Esophagus (tissue), 2 donors: ENCODE measurements at regions not wholly inside any gene's neighbourhood (a gene's known extent, or its start where the extent isn't known, plus 50 kb on each side); places are given as distances from the start of the nearest gene placed in this dataset.
A peak's percentile ranks its signal among the peaks of the same experiment; 100 is the strongest.

Source experiments
- H3K27ac ChIP-seq, 2 donors: one replicate each; pipeline ENCODE4 v1.5.1; 2013; ENCODE audit warnings: low read depth in 2 of 2, mild to moderate bottlenecking in 2 of 2, inconsistent platforms in 1 of 2, low read length in 1 of 2, moderate library complexity in 1 of 2
- H3K27me3 ChIP-seq, 2 donors: one replicate each; pipeline ENCODE4 v1.6.1; 2013; ENCODE audit warnings: low read length in 2 of 2, control low read depth in 1 of 2, mild to moderate bottlenecking in 1 of 2; ENCODE audit not compliant: insufficient read depth in 2 of 2, control insufficient read depth in 1 of 2
- H3K36me3 ChIP-seq, 2 donors: one replicate each; pipeline ENCODE4 v1.6.1; 2013; ENCODE audit warnings: low read length in 1 of 2; ENCODE audit not compliant: control insufficient read depth in 2 of 2, insufficient read depth in 2 of 2
- H3K4me1 ChIP-seq, 2 donors: one replicate each; pipeline ENCODE4 v1.6.1; 2013; ENCODE audit warnings: low read length in 1 of 2; ENCODE audit not compliant: control insufficient read depth in 2 of 2, insufficient read depth in 2 of 2
- H3K4me3 ChIP-seq, 2 donors: one replicate each; pipeline ENCODE4 v1.5.1; 2013; ENCODE audit warnings: low read length in 2 of 2, mild to moderate bottlenecking in 2 of 2, low read depth in 1 of 2, moderate library complexity in 1 of 2
- H3K9me3 ChIP-seq, 2 donors: one replicate each; pipeline ENCODE4 v1.6.1; 2013; ENCODE audit warnings: mild to moderate bottlenecking in 2 of 2, low read depth in 1 of 2, low read length in 1 of 2, moderate library complexity in 1 of 2; ENCODE audit not compliant: control insufficient read depth in 2 of 2, insufficient read depth in 1 of 2
- WGBS, 2 donors: extraction: QIAGEN DNeasy Blood & Tissue Kit; methylation state at CpG; one replicate each; pipeline ENCODE4 v1.1.7; 2013; 5-methylcytosine and 5-hydroxymethylcytosine counted together
- donor health status: healthy with polysubstance abuse.
- donor health status: Bipolar disorder and iron deficiency.

DNA sequence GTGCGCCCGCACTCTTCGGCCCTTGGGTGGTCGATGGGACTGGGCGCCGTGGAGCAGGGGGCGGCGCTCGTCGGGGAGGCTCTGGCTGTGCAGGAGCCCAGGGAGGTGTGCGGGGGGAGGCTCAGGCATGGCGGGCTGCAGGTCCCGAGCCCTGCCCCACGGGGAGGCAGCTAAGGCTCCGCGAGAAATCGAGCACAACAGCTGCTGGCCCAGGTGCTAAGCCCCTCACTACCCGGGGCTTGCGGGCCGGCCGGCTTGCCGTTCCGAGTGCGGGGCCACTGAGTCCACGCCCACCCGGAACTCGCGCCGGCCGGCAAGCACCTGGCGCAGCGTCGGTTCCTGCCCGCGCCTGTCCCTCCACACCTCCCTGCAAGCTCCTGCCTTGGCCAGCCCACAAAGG, 462.3 kb upstream of the JARID2 start:
- Histone ChIP-seq H3K4me1 (no peaks in the 10 kb centered on the region), H3K9me3 (no peaks in the 10 kb centered on the region), H3K27me3 (no peaks in the 10 kb centered on the region), H3K36me3 (no peaks in the 10 kb centered on the region), H3K4me3 (no peak overlapping the region), H3K27ac (no peak overlapping the region)
- WGBS, 2 donors: 97 to 98% methylated on average over 35 of the region's 35 CpGs

- 46 to 56% methylated on average over 15 of the region's 15 CpGs for WGBS, 2 donors
These were observed 461.0 kb upstream of the JARID2 start for GRCh38 chr6:14784596-14785492.

DNA sequence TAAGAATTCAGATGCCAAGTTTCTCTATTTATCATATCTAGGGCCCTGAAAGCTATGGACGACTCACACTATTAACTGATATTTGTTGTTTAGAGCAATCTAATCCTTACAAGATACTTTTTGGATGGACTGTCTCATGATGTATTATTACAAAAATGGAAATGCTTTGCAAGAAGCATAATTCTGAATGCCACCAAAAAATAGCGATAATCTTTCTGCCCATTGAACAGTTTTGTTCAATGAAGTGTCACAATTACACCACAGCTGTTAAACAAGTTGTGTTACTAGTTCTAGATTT, 460.4 kb upstream of the JARID2 start:
- Histone ChIP-seq H3K27me3 (no peaks in the 10 kb centered on the region), H3K36me3 (no peaks in the 10 kb centered on the region), H3K9me3 (no peaks in the 10 kb centered on the region), H3K4me3 (no peak overlapping the region), H3K27ac (no peak overlapping the region), H3K4me1 (no peaks in the 10 kb centered on the region)
- 66 to 81% methylated on average over 2 of the region's 2 CpGs for WGBS, 2 donors

More at GRCh38 chr6:14784596-14785492, 461.0 kb upstream of the JARID2 start:
- no peaks in the 10 kb centered on the region for H3K36me3 ChIP-seq
- no peaks in the 10 kb centered on the region for H3K9me3 ChIP-seq
- H3K27me3 ChIP-seq: no peaks in the 10 kb centered on the region
- H3K27ac ChIP-seq: peak overlapping the region; percentile 21 to 40
- no peaks in the 10 kb centered on the region for H3K4me1 ChIP-seq
- H3K4me3 ChIP-seq: no peak overlapping the region

DNA sequence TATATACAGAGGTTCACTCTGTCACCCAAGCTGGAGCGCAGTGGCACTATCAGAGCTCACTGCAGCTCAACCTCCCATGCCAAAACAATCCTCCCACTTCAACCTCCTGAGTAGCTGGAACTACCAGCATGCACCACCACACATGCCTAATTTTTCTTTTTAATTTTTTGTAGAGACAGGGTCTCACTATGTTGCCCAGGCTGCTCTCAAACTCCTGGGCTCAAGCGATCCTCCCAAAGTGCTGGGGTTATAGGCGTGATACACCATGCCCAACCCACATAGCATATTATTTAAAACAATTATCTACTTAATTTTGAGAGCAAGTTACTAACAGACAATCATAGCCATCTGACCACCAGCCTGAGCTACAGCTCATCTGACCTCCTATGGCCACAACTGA, 459.9 kb upstream of the JARID2 start:
- Histone ChIP-seq H3K9me3 (no peaks in the 10 kb centered on the region), H3K36me3 (no peaks in the 10 kb centered on the region), H3K4me3 (no peak overlapping the region), H3K4me1 (no peaks in the 10 kb centered on the region), H3K27me3 (no peaks in the 10 kb centered on the region), H3K27ac (no peak overlapping the region)
- 97 to 98% methylated on average over 3 of the region's 3 CpGs for WGBS, 2 donors

- Histone ChIP-seq H3K9me3 (no peaks in the 10 kb centered on the region), H3K27me3 (no peaks in the 10 kb centered on the region), H3K27ac (no peak overlapping the region), H3K4me3 (no peak overlapping the region), H3K36me3 (no peaks in the 10 kb centered on the region), H3K4me1 (no peaks in the 10 kb centered on the region)
- WGBS, 2 donors: 78 to 89% methylated on average over 3 of the region's 3 CpGs
These were observed 459.4 kb upstream of the JARID2 start for GRCh38 chr6:14786455-14786854.

- Histone ChIP-seq H3K4me1 (no peaks in the 10 kb centered on the region), H3K4me3 (no peak overlapping the region), H3K36me3 (no peaks in the 10 kb centered on the region), H3K27me3 (no peaks in the 10 kb centered on the region), H3K27ac (no peak overlapping the region), H3K9me3 (no peaks in the 10 kb centered on the region)
- WGBS, 2 donors: 84 to 87% methylated on average over 2 of the region's 2 CpGs
These were observed 458.6 kb upstream of the JARID2 start for GRCh38 chr6:14787250-14787649.

DNA sequence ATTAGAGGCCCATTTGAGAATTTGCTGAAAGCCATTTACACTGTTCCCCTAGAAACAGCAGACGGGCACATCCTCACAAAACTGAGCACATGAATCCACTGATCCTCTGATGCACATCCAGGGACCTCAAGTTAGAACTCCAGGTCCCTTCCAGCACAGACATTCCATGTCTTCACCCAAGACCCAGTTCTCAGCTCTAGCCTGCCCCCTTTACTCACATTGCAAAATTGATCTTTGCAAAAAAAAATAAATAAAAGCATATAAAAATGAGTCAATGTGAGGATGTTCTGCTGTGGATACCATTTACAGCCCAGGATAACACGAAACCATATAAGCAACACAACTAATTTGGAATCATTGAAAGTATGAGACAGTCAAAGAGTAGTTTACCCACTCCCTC, 458.2 kb upstream of the JARID2 start:
- Histone ChIP-seq H3K4me1 (no peaks in the 10 kb centered on the region), H3K27ac (no peak overlapping the region), H3K9me3 (no peaks in the 10 kb centered on the region), H3K36me3 (no peaks in the 10 kb centered on the region), H3K4me3 (no peak overlapping the region), H3K27me3 (no peaks in the 10 kb centered on the region)
- 92 to 93% methylated on average over 2 of the region's 2 CpGs for WGBS, 2 donors

- WGBS, 2 donors: 68 to 77% methylated on average over 4 of the region's 4 CpGs
- Histone ChIP-seq H3K4me1 (no peaks in the 10 kb centered on the region), H3K9me3 (no peaks in the 10 kb centered on the region), H3K4me3 (no peak overlapping the region), H3K36me3 (no peaks in the 10 kb centered on the region), H3K27ac (no peak overlapping the region), H3K27me3 (no peaks in the 10 kb centered on the region)
These were observed 455.9 kb upstream of the JARID2 start for GRCh38 chr6:14789996-14790395.

DNA sequence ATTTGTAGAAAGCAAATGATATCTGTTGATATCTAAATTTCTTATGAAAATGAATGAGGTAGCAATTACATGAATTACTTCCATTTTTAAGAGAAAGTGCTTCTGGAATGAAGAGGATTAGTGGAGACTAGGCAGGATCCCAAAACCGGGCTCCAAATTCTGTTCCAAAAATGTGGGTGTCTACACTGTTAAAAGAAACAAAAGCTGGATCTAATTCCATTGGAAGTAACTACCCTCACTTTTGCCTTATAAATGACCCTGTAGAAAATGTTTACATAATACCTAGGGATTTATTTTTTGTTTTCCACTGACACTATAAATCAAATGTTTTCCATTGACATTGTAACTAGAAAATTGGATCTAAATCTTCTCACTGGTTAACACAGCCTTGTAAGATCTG, 454.9 kb upstream of the JARID2 start:
- H3K36me3 ChIP-seq: no peaks in the 10 kb centered on the region
- WGBS, 2 donors: 21 to 52% methylated on average over 1 of the region's 1 CpG
- H3K4me1 ChIP-seq: no peaks in the 10 kb centered on the region
- H3K9me3 ChIP-seq: no peaks in the 10 kb centered on the region
- no peaks in the 10 kb centered on the region for H3K27me3 ChIP-seq
- no peak overlapping the region for H3K4me3 ChIP-seq
- H3K27ac ChIP-seq: no peak overlapping the region

GRCh38 chr6:14791526-14791925, 454.3 kb upstream of the JARID2 start:
- Histone ChIP-seq H3K4me3 (no peak overlapping the region), H3K4me1 (no peaks in the 10 kb centered on the region), H3K9me3 (no peaks in the 10 kb centered on the region), H3K27ac (no peak overlapping the region), H3K36me3 (no peaks in the 10 kb centered on the region), H3K27me3 (no peaks in the 10 kb centered on the region)
- 57 to 63% methylated on average over 2 of the region's 2 CpGs for WGBS, 2 donors
